GM12872 (cell line): ENCODE measurements at regions not wholly inside any gene's neighbourhood (a gene's known extent, or its start where the extent isn't known, plus 50 kb on each side); places are given as distances from the start of the nearest gene placed in this dataset.

ENCODE experiments used
- CTCF ChIP-seq: IDR thresholded peaks from 3 replicates; pipeline ENCODE4 v1.5.1; 2011; ENCODE audit warnings: low read depth, mild to moderate bottlenecking, low read length, moderate library complexity; ENCODE audit not compliant: insufficient read depth

- no peak for TF ChIP-seq CTCF
Observed at GRCh38 chr12:105992849-105993740, 145.7 kb downstream of the NUAK1 start.

- no peak for TF ChIP-seq CTCF
Observed at GRCh38 chr12:105993766-105994555, 144.8 kb downstream of the NUAK1 start.

- no peak for TF ChIP-seq CTCF
Observed at GRCh38 chr12:105995961-105996431, 142.8 kb downstream of the NUAK1 start.

GRCh38 chr12:105998561-105998960, 140.2 kb downstream of the NUAK1 start:
- no peak for TF ChIP-seq CTCF

GRCh38 chr12:106000382-106001104, 138.2 kb downstream of the NUAK1 start:
- no peak for TF ChIP-seq CTCF

GRCh38 chr12:106001105-106001836, 137.5 kb downstream of the NUAK1 start:
- no peak for TF ChIP-seq CTCF
